Nucleus accumbens (tissue), 56 donors: ENCODE measurements at regions not wholly inside any gene's neighbourhood (a gene's known extent, or its start where the extent isn't known, plus 50 kb on each side); places are given as distances from the start of the nearest gene placed in this dataset.
"Not testable (repeated sequence)": the region's sequence is repeated elsewhere in the genome, so short reads cannot be mapped to it uniquely, and the experiment has no call there.

Source experiments
- DNase-seq, 56 donors: peaks; one replicate each; lab custom pipeline; 2025; lab: John Stamatoyannopoulos, UW

- no peak for DNase-seq
Measured at GRCh38 chr3:192013110-192013509, 552.1 kb downstream of the PYDC2 start.

GRCh38 chr3:192022412-192022811, 561.4 kb downstream of the PYDC2 start:
- DNase-seq = no peak

- no peak for DNase-seq
Measured at GRCh38 chr3:192024751-192025150, 563.8 kb downstream of the PYDC2 start.

- DNase-seq = no peak
Measured at GRCh38 chr3:192026661-192027060, 565.7 kb downstream of the PYDC2 start.

- DNase-seq = no peak
Measured at GRCh38 chr3:192031941-192032340, 571.0 kb downstream of the PYDC2 start.

- DNase-seq = no peak
Measured at GRCh38 chr3:192033246-192033645, 572.3 kb downstream of the PYDC2 start.

GRCh38 chr3:192038726-192039125, 577.8 kb downstream of the PYDC2 start:
- DNase-seq = peak in 4 of 56 donors; percentile 2 to 25 (median 8)

- no peak for DNase-seq
Measured at GRCh38 chr3:192039593-192039992, 578.6 kb downstream of the PYDC2 start.

GRCh38 chr3:192040282-192041043, 579.5 kb downstream of the PYDC2 start:
- no peak for DNase-seq

GRCh38 chr3:192042116-192042515, 581.2 kb downstream of the PYDC2 start:
- DNase-seq = no peak

- DNase-seq = no peak
Measured at GRCh38 chr3:192054881-192055280, 593.9 kb downstream of the PYDC2 start.

GRCh38 chr3:192055946-192056345, 595.0 kb downstream of the PYDC2 start:
- DNase-seq = no peak

- DNase-seq = no peak
Measured at GRCh38 chr3:192057261-192057660, 596.3 kb downstream of the PYDC2 start.

GRCh38 chr3:192060160-192060781, 599.3 kb downstream of the PYDC2 start:
- DNase-seq = no peak

- DNase-seq = no peak
Measured at GRCh38 chr3:192061426-192061825, 600.5 kb downstream of the PYDC2 start.

- no peak for DNase-seq
Measured at GRCh38 chr3:192062186-192062585, 601.2 kb downstream of the PYDC2 start.

- DNase-seq = peak in 5 of 56 donors; percentile 1 to 31 (median 3)
Measured at GRCh38 chr3:192063570-192063969, 602.6 kb downstream of the PYDC2 start.

- no peak for DNase-seq
Measured at GRCh38 chr3:192064959-192065358, 604.0 kb downstream of the PYDC2 start.

GRCh38 chr3:192066253-192066652, 605.3 kb downstream of the PYDC2 start:
- not testable (repeated sequence) for DNase-seq

- no peak for DNase-seq
Measured at GRCh38 chr3:192068464-192069254, 607.7 kb downstream of the PYDC2 start.

GRCh38 chr3:192077795-192078497, 617.0 kb downstream of the PYDC2 start:
- no peak for DNase-seq
